HG03060 (cell line): ENCODE measurements at regions not wholly inside any gene's neighbourhood (a gene's known extent, or its start where the extent isn't known, plus 50 kb on each side); places are given as distances from the start of the nearest gene placed in this dataset.
"Not testable (repeated sequence)": the region's sequence is repeated elsewhere in the genome, so short reads cannot be mapped to it uniquely, and the experiment has no call there.

ENCODE experiments used
- ATAC-seq: cut with Tn5 transposase; IDR thresholded peaks from one replicate; pipeline ENCODE4 v1.9.1; 2021; ENCODE audit warnings: low read depth, moderate number of reproducible peaks; ENCODE audit not compliant: unreplicated experiment

DNA sequence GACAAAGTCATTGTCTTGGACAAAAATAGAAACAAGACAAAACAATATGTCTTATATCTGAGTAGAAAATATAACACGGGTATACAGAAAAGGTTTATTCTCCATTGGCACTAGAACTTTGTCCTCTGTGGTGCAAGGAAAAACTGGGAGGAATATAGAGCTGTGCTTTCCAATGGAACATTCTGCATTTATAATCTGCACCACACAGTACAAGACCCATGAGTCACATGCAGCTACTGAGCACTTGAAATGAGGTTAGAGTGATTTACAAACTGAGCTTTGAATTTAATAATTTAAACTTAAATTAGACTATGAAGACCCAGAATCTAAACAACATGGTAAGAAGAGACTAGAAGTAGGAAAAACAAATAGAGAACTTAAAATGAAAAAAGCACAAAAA lies 86.1 kb downstream of the RAP2A start:
- no peak for ATAC-seq

DNA sequence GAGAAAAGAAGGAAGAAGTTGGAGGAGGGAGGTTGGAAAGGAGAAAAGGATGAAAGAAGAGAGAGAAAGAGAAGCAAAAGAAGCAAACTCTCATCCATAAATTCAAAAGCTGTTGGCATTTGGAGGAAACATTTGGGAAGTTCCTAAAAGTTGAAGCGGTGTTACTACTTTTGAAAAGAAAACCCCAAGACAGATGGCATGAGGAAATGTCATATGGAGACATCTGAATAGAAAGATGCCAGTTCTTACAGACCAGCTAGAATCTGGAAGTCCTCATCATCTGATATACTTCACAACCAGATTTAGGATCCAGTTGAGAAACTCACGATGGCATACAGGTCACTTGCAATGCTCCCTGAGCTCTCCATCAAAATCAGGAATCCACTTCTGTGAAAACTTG lies 86.9 kb downstream of the RAP2A start:
- no peak for ATAC-seq

DNA sequence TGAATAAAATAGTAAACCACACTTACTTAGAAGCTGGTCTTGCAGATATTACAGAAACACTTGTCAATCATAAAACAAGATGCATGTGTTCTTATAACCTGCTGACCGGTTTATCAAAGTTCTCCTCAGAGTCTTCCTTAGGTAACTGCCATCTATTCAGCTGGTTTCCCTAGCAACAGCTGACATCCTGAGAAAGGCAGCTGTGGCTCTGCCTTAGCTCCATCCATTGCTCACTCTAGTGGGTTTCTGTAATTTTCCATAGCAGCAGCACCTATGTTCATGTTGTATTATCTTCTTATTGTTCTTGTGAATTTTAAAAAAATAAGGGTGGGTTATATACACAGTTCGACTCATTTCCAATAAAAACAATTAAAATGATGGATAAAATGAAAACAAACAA lies 87.8 kb downstream of the RAP2A start:
- no peak for ATAC-seq

DNA sequence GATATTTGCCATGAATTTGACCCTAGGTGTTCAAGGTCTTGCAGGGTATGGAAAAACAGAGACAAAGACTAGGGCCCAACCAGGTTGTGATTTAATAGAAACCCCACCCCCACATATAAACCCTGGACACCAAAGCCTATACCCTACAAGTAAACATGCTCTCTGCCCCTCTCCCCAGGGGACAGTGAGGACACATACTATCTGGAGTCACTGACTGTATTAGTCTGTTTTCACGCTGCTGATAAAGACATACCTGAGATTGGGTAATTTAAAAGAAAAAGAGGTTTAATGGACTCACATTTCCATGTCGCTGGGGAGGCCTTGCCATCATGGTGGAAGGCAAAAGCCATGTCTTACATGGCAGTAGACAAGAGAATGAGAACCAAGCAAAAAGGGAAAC lies 88.3 kb downstream of the RAP2A start:
- no peak for ATAC-seq

DNA sequence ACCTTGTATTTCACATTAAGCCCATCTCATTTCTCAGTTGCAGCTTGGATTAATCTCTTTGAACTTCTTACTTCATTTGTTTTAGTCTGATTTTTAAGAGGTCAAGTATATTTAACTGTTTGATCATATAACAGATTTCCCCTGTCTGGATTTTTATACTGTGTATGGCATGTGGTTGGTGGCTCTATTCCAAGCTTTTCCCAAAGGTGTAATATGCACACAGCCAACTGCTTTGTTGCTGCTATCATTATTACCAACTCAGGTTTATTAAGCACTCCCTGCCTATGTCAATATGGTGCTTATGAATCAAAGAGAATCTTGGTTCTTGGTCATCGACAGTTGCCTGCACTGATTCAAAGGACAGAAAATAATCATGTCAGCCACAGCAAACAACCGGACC lies 92.6 kb downstream of the RAP2A start:
- no peak for ATAC-seq

DNA sequence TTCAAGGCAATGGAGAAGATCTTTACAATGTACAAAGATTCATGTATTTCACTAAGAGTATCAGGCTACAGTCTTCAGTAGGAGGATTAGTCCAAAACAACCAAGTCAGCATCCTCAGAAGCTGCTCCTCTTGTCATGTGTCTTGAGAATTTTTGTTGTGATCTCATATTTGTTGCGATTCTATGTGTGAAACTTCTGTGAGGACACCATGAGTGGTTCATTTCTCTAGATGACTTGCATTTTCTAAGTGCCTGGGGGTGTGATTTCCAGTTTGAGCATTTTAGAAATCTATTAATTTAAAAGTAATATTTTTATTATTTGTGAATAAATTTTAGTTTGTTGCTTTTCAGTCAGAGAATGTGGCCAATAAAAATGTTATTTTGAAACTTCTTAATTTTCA lies 94.5 kb downstream of the RAP2A start:
- no peak for ATAC-seq

DNA sequence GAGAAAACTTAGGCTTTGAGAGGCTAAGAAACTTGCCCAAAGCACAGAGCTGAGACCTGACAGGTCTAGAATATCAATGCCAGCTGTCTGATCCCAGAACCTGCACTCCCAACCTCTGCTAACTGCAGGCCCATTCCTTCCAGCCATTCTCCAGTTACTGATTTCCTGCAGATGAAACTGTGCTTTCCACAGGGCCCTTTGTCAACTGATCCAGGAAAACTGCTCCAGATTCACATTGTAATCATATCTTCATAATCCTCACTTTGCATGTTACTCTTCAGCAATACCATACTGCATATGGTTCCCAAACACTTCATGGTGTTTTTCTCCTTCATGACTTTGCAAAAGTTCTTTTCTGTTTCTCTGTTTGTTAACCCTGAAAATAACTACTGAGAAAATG lies 100.6 kb downstream of the RAP2A start:
- no peak for ATAC-seq

DNA sequence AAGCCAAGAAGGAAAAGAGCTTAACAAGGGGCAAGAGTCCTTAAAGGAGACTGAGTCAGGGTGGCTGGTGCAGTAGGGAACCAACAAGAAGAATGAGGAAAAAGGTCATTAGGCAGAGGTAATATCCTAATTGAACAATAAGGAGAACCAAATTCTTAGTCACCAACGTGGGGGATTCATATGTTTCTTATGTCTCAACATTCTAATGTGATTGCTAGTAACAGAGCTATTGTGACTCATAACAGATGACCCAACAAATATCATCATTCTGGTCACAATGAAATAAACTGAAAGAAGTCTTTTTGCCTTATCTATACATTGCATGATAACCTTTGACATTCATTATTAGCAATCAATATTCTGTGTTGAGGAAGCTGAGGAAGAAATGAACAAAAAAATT lies 101.6 kb downstream of the RAP2A start:
- no peak for ATAC-seq

DNA sequence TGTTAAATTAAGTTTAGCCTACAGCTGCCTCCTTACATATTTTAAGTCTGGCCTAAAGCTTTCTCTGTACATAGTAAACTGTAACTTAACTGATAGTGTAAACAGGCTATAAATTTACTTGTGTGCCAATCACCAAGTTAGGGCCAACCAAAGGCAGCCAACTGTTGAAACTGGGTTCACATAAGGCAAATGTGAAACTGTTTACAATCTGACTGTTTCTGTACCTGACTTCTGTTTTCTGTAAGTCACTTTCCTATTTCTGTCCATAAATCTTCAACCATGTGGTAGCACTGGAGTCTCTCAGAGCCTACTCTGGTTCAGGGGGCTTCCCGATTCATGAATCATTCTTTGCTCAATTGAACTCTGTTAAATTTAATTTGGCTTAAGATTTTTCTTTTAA lies 103.1 kb downstream of the RAP2A start:
- ATAC-seq: peak; percentile 71

DNA sequence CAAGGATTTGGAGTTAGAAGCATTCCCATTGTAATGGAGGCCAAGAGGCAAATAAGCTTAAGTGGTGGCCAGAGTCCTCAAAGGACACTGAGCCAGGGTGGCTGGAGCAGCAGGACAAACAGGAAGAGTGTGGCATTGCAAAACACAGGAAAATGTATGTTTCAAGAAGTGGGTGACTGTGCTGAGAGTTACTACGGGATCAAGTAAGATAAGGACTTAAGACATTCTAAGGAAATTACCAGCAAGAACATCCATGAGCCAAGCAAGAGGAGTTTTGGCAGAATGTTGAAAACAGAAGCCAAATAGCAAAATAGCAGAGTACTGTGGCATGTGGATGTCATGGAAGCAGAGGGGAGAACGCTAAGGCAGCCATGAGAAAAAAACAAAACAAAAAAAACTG lies 104.2 kb downstream of the RAP2A start:
- no peak for ATAC-seq

DNA sequence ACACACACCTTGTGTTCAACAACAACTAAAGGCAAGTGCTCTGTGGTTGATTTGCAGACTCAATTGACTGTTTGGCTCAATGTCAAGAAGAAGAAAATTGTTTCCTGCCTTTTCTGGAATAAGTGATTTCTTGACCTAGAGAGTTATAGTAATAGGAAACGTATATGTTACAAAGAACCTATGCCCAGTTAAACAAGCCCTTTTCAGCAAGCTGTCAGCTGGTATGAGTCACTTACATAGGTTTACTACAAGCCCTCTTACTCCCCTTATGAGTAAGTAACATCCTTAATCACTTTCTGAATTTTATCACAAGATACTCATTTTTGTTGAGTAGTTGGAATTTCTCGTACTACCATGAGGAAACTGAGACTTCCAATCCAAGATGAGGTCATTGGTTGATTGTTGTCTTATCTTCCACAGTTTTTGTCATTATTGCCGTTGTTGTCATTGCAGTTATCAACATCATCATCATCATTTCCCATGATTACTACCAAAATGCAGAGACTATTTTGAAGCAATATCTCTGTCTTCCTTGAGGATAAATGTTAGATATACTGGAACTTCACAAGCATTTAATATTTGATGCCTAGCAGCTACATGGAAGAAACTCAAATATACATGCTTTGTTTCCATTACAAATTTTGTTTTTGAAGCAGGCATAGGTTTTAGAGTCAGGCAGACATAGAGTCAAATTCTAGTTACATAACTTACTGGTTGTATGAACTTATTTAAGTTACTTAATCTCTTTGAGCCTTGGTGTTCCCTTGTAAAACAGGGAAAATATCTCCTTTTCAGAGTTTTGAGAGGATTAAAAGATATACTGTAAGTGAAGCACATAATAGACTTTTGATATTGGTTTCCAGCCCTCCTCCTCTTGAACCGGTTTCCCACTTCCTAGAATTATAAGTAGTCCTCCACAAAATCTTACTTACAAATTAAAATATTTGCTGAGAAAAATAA lies 106.0 kb downstream of the RAP2A start:
- no peak for ATAC-seq

DNA sequence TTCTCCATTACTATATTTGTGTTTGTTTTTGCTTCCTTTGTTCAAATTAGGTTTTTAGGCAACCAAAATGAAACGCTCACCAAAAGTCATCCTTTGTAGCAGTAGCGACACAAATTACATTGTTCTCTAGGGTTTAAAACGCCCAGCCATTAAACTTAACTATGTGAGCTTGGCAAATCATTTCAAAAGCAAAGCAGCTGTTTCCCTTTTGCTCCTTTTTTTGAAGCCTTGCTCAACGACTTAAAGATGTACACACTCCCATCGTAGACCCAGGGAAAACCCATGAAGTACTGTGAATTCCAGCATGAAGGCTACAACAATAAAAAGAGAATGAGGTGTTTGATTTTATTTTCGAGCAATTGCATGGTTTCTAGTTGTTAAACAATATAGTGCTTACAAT lies 106.7 kb downstream of the RAP2A start:
- no peak for ATAC-seq

DNA sequence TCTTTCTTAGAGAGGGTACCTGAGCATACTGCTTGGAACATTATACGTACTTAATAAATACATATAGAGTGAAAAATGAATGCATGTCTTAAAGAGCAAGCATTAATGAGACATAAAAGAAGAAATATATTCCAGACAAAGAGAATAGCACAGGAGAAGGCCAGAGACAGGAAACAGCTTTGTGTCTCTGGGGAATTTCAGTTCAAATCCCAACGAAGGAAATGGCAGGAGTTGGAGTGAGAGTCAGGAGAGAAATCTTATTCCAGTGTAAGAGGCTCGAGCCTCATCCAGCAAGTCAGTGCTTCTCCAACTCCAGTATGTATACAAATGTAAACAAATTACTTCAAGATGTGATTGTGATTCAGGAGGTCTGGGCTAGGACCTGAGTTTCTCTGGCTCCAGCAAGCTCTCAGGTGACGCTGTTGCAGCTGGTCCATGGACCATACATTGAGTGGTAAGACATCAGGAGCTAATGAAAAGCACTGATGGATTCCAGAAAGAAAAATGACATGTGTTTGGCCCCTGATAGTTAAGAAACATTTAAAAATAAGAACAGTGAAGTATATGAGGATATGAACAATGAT lies 108.2 kb downstream of the RAP2A start:
- no peak for ATAC-seq

DNA sequence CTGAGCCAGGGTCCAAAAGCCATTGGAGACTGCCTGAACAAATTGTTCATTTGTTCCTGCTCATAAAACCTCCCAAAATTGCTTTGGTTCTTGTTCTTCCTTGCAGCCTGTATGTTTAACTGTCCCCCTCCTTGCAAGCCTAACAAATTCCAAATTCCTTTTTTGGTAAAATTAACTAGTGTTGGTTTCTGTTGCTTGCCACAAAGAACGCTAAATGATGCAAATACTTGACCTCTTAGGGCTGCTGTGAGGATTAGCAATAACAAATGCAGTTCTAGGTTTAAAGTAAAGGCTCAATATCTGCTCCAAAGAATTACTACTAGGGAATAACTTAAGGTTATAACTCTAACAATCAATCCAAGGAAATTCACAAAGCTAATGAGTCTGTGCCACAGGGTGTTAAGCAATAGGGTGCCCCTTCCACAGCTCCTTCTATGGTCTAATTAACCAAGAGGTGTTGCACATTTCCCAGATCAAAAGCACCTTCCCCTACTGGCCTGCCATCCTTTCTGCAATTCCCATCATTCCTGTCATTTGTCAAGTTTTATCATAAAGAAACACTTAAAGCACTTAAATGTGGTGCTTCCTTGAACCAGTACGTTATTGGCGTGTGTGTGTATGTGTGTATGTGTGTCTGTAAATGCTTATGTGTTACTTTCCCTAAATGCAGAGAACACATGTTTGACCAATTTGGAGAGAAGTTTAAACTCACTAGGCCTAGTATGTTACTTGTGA lies 110.2 kb downstream of the RAP2A start:
- ATAC-seq: no peak

DNA sequence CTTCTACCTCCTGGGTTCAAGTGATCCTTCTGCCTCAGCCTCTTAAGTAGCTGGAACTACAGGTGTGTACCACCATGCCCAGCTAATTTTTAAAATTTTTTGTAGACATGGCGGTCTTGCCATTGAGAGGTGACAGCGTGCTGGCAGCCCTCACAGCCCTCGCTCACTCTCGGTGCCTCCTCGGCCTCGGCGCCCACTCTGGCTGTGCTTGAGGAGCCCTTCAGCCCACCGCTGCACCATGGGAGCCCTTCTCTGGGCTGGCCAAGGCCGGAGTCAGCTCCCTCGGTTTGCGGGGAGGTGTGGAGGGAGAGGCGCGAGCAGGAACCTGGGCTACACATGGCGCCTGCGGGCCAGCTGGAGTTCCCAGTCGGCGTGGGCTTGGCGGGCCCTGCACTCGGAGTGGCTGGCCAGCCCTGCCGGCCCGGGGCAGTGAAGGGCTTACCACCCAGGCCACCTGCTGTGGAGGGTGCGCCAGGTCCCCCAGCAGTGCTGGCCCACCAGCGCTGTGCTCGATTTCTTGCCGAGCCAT lies 111.1 kb downstream of the RAP2A start:
- ATAC-seq: not testable (repeated sequence)

DNA sequence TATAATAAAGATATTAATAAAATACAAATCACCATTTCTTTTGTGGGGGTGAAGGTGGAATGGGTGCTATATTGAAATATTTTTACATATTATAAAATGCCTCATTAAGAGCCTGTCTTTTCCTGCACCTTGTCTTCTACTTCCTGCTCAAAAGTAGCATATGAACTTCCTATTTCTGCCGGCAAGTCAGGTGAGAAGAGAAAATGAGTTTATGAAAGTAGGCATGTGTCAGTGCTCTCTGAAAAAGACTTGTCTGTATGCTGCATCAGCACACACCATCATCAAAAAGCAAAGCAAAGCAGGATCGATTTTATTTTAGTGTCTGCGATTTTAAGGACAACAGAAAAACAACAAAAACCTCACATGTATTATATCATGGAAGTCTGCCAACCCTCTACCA lies 114.2 kb downstream of the RAP2A start:
- ATAC-seq: no peak

DNA sequence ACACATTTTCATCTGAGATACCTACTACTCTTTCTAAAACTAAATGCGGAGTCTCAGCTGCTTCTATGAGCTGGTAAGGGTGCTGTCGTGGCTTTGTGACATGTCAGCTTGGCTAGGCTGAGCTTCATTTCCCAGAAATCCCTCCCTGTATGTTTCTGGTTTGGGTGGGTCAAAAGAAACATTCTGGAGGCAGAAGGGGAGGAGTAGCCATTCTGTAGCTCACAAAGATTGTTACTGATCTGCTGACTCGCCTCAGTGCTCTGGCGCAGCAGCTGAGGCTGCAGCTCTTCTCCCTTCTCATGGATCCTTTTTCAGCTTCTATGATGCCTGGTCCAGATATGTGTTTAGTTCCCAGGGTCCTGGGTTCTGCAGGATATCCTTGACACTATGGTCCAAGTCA lies 114.7 kb downstream of the RAP2A start:
- ATAC-seq: no peak

DNA sequence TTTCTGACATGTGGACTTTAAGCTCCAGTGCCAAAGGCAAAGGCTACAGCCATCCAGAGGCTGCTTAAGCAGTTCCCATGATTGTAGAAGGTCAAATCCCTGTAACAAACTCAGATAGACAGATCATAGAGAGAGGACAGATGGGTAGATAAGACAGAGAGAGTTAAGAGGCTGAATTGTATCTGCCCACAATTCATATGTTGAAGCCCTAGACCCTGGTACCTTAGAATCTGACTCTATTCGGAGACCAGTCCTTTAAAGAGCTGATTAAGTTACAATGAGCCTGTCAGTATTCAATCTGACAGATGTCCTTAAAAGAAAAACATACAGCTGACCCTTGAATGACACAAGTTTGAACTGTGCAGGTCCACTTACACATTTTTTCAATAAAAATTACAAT lies 115.2 kb downstream of the RAP2A start:
- no peak for ATAC-seq

DNA sequence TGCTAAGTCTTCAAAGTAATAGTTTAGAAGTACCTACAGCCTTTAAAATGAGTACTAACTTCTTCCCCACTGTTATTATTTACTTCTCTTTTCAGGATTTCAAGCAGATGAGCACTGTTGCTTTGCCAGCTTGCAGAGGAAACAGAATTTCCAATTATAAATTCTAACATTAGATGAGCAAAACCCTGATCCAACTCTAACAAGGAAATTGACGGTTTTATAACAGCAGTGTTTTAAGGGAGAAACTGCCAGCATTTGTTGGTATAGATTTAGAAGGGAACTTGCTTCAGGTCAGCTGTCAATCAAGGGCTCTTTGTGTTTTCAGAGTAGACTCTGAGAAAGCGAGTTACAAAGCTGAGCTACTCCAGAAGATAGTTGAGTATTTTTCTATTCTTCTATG lies 120.5 kb downstream of the RAP2A start:
- ATAC-seq: no peak

DNA sequence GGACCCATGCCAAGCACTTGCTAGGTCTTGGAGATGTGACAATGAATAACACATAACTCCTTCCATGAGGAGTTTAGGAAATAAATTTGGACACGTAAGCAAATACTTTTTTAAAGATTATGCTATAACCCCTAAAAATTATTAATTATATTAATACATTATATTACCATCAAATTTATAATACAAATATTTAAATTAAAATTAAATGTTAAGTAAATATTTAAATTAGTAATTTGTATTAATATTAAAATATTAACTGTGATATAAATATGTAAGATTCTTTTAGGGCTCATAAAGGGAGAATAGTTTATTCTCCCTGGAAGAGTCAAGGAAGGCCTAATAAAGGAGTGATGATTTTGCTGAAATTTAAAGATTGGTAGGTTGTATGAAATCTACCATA lies 121.1 kb downstream of the RAP2A start:
- ATAC-seq: no peak

DNA sequence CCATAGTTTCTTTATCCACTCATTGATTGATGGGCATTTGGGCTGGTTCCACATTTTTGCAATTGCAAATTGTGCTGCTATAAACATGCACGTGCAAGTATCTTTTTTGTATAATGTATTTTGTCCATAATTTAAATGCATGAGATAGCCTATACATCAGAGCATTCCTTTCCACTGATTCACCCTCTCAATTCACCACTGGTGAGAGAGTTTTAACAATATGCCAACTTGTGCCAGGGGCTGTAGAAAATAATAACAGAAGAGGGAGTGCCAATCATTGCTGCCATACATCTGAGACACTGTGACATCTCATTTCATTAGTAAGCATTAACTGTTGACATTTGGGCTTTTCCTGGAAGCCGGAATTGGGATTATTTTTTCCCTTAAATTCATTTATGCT lies 125.1 kb downstream of the RAP2A start:
- ATAC-seq: no peak
